ENCODE measurements at regions not wholly inside any gene's neighbourhood (a gene's known extent, or its start where the extent isn't known, plus 50 kb on each side); places are given as distances from the start of the nearest gene placed in this dataset.

- no peak for DNase-seq
These were observed 118.4 kb upstream of the OBI1 start for GRCh38 chr13:78777396-78777795.

GRCh38 chr13:78772933-78773332, 114.0 kb upstream of the OBI1 start:
- no peak for DNase-seq

- no peak for DNase-seq
These were observed 111.6 kb upstream of the OBI1 start for GRCh38 chr13:78770601-78771000.

- no peak for DNase-seq
These were observed 110.0 kb upstream of the OBI1 start for GRCh38 chr13:78768950-78769349.

GRCh38 chr13:78764665-78765064, 105.7 kb upstream of the OBI1 start:
- no peak for DNase-seq

- DNase-seq = no peak
These were observed 103.9 kb upstream of the OBI1 start for GRCh38 chr13:78762825-78763224.

GRCh38 chr13:78759704-78760103, 100.7 kb upstream of the OBI1 start:
- no peak for DNase-seq

- no peak for DNase-seq
These were observed 99.6 kb upstream of the OBI1 start for GRCh38 chr13:78758549-78758948.

- peak; percentile 13 for DNase-seq
These were observed 94.5 kb upstream of the OBI1 start for GRCh38 chr13:78753435-78753834.

GRCh38 chr13:78750735-78751134, 91.8 kb upstream of the OBI1 start:
- DNase-seq = no peak

- DNase-seq = no peak
These were observed 85.0 kb upstream of the OBI1 start for GRCh38 chr13:78743973-78744372.

GRCh38 chr13:78742659-78743058, 83.7 kb upstream of the OBI1 start:
- DNase-seq = no peak

GRCh38 chr13:78736142-78736541, 77.2 kb upstream of the OBI1 start:
- no peak for DNase-seq

- DNase-seq = no peak
These were observed 73.6 kb upstream of the OBI1 start for GRCh38 chr13:78732445-78733017.

GRCh38 chr13:78722700-78723099, 63.7 kb upstream of the OBI1 start:
- DNase-seq = peak; percentile 10

GRCh38 chr13:78719367-78719766, 60.4 kb upstream of the OBI1 start:
- DNase-seq = no peak

GRCh38 chr13:78714717-78715116, 55.8 kb upstream of the OBI1 start:
- no peak for DNase-seq

- peak; percentile 29 for DNase-seq
These were observed 53.9 kb upstream of the OBI1 start for GRCh38 chr13:78712831-78713230.

GRCh38 chr13:78709028-78709427, 50.1 kb upstream of the OBI1 start:
- DNase-seq = no peak

All from tongue (tissue), 1 donor.